Astrocyte of the spinal cord (primary cell): ENCODE measurements at regions not wholly inside any gene's neighbourhood (a gene's known extent, or its start where the extent isn't known, plus 50 kb on each side); places are given as distances from the start of the nearest gene placed in this dataset.

Experiments
- DNase-seq: peaks from one replicate; pipeline ENCODE4 v3.0.0; 2011; ENCODE audit warnings: low read depth, low spot score
- H3K4me3 ChIP-seq: 2 replicates; pipeline ENCODE4 v1.5.1; 2011; ENCODE audit warnings: low read depth, mild to moderate bottlenecking, low read length, moderate library complexity
- in situ Hi-C: cut with HindIII; loops from 2 replicates; pipeline ENCODE4 v1.10.0; 2017; ENCODE audit warnings: low sequenced_read_pairs
- TF ChIP-seq, protein P1 (sequence below): IDR thresholded peaks from 2 replicates; pipeline ENCODE4 v1.5.1; 2012; ENCODE audit warnings: low read depth, mild to moderate bottlenecking, low read length, inconsistent platforms

DNA sequence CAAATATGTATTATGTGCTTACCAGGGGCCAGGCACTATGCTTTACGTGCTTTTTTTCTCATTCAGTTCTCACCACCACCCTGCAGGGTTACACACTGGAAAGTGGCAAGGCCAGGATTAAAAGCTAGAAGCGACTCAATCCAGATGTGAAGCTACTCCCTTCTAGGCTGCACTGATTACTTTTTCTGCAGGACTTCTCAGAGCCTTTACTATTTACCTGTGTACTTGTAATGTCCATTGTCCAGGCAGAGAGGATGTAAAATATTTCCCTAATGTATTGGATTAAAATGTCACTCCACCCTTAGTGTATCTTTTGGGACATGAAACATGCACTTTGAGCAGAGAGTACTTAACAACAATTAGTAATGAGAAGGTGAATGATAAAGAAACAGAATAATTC is 287.5 kb upstream of the EEF2KMT start:
- H3K4me3 ChIP-seq = no peak overlapping the region
- TF ChIP-seq, protein P1, sequence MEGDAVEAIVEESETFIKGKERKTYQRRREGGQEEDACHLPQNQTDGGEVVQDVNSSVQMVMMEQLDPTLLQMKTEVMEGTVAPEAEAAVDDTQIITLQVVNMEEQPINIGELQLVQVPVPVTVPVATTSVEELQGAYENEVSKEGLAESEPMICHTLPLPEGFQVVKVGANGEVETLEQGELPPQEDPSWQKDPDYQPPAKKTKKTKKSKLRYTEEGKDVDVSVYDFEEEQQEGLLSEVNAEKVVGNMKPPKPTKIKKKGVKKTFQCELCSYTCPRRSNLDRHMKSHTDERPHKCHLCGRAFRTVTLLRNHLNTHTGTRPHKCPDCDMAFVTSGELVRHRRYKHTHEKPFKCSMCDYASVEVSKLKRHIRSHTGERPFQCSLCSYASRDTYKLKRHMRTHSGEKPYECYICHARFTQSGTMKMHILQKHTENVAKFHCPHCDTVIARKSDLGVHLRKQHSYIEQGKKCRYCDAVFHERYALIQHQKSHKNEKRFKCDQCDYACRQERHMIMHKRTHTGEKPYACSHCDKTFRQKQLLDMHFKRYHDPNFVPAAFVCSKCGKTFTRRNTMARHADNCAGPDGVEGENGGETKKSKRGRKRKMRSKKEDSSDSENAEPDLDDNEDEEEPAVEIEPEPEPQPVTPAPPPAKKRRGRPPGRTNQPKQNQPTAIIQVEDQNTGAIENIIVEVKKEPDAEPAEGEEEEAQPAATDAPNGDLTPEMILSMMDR = no peak
- DNase-seq = no peak
- in situ Hi-C loops = no loop called here

DNA sequence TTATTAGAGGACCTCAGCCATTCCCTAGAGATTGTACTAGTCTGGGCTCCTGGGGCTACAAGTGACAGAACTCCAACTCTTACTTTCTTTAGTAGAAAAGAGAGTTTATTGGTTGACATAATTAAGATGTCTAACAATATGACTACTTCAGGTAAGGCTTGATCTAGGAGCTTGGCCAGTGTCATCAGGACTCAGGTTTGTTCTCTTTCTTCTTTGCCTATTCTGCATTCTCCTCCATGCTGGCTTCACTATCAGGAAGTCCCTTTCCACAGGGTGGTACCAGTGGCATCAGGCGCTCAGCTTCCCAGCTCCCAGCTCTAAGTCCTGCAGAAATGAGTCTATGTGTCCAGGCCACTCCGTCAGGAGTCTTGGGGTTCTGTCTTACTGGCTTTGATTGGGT is 286.1 kb upstream of the EEF2KMT start:
- DNase-seq = no peak
- no peak overlapping the region for H3K4me3 ChIP-seq
- in situ Hi-C loops = no loop called here
- TF ChIP-seq, protein P1 = no peak

DNA sequence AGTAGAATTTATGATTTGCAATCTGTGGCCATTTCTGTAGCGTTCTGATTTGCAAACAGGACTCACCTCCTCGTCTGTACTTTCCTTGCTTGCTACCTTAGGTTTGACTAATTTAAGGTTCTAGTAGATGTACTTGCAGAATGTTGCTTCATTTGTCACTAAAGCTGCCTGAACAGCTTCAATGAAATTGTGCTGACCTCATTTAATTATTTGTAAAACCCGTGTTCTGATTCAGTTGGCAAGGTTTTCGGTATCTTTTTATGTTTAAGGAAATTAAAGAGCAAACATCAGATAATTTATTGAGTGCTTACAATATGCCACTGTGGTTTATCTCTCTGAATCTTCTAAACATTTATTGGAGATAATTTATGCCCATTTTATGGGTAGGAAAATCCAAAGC is 284.9 kb upstream of the EEF2KMT start:
- H3K4me3 ChIP-seq = no peak overlapping the region
- TF ChIP-seq, protein P1 = no peak
- in situ Hi-C loops = no loop called here
- DNase-seq = no peak

DNA sequence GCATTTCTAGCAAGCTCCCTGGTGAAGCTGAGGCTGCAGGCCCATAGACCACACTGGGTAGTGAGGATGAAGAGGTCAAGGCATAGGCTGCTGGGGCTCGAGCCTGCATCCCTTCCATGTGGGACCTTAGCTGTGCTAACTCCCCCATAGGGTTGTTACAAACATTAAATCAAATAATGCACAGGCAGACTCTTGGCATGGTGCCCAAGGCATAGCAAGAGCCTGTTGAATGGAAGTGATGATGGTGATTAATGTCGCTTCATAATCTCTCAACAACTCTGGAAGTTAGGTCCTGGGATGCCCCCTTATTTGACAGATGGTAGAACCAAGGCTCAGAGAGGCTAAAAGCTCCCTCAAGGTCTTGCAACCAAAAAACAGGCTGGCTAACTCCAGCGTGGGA is 283.9 kb upstream of the EEF2KMT start:
- DNase-seq = no peak
- TF ChIP-seq, protein P1 = no peak
- H3K4me3 ChIP-seq = no peak overlapping the region
- in situ Hi-C loops = no loop called here

DNA sequence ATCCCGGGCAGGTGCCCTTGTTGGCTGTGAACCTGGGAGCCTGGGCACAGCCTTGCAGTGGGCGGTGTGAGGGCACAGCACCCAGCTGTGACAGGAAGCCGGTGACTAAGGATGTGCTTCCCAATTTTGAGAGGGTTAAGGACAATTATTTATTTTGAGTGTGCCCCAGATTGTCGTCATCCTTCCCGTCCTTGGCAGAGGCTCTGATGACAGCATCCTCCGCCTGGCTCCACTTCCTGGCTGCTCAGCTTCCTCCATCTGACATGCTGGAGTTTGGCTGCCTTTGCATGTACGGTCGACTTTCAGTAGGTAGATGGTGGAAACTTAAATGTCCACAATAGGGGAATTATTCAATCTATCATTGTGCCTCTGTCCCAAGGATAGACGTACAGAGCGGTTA is 282.4 kb upstream of the EEF2KMT start:
- DNase-seq = no peak
- TF ChIP-seq, protein P1 = no peak
- in situ Hi-C loops = no loop called here
- H3K4me3 ChIP-seq = no peak overlapping the region

DNA sequence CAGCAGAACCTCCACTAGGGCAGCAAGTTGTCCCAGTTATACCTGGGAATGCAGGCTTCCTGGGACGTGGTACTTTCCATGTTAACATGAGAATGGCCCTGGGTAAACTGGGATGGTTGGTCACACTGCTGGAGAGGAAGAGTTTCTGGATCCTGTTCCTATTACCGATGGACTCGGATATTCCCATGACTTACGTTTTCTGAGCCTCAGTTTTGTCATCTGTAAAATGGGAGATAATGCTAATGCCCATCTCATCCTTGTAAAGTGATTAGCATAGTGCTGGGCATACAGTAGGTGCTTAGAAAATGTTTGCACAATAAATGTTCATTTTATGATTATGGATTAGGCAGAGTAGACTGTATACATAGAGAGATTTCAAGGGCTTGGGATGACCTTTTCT is 280.9 kb upstream of the EEF2KMT start:
- no peak for DNase-seq
- TF ChIP-seq, protein P1 = no peak
- H3K4me3 ChIP-seq = no peak overlapping the region
- in situ Hi-C loops = no loop called here

DNA sequence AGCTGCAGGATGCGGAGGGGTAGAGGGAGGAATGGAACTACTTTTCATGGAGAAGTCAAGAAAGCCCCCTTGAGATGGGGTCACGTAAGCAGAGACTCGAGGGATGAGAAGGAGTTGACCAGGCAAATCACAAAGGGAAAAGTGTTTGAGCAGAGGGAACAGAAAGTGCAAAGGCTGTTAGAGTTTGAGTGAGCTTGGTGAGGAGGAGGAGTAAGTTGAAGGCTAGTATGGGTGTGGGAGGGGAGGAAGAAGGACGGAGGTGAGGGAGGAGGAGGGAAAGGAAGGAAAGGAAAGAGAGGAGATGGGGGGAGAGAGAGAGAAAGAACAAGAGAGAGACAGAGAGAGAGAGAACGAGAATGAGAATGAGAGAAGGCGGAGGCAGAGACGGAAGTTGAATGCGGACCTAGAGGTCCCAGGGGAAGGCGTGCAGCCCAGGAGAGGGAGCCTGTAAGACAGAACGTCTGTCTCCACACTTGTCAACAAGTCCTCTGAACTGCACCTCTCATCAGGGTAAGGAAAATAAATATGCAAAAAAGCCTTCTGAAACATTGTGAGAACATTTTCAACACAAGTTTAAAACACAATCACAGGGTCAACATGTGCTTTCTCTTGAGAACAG is 279.8 kb upstream of the EEF2KMT start:
- TF ChIP-seq, protein P1 = no peak
- no peak for DNase-seq
- in situ Hi-C loops = no loop called here
- no peak overlapping the region for H3K4me3 ChIP-seq
